Body of pancreas (tissue), 4 donors: ENCODE measurements at regions not wholly inside any gene's neighbourhood (a gene's known extent, or its start where the extent isn't known, plus 50 kb on each side); places are given as distances from the start of the nearest gene placed in this dataset.

Experiments
- ATAC-seq: fragments of 150-250 bp; one replicate; pipeline ENCODE4 v1.9.1; 2016
- DNase-seq, 4 donors: peaks; one replicate each; pipeline ENCODE4 v3.0.0-alpha.2; 2019
- H3K27ac ChIP-seq, 4 donors: fragments of 200-600 bp; sonication (generic); 1 replicate in 3 of 4; 2 replicates in 1 of 4; pipeline versions ENCODE4 v1.5.1 to v1.6.1; 2016 to 2019; ENCODE audit warnings: mild to moderate bottlenecking in 1 of 4, mixed read lengths in 1 of 4, moderate library complexity in 1 of 4
- H3K27me3 ChIP-seq, 2 donors: fragments of 200-600 bp; sonication (generic); one replicate each; pipeline ENCODE4 v1.6.0; 2016; ENCODE audit warnings: mild to moderate bottlenecking in 1 of 2
- H3K36me3 ChIP-seq, 2 donors: fragments of 200-600 bp; sonication (generic); replicated peaks in 1 of 2; 2 replicates each; pipeline ENCODE4 v1.5.1; 2016; ENCODE audit warnings: low read depth in 2 of 2; ENCODE audit not compliant: insufficient read depth in 1 of 2
- H3K4me1 ChIP-seq: fragments of 200-600 bp; sonication (generic); one replicate; pipeline ENCODE4 v1.6.0; 2016
- H3K4me3 ChIP-seq, 2 donors: fragments of 200-600 bp; sonication (generic); 1 replicate in 1 of 2; 2 replicates in 1 of 2; pipeline ENCODE4 v1.5.1; 2016 to 2019
- H3K9me3 ChIP-seq, 3 donors: fragments of 200-600 bp; sonication (generic); 1 replicate in 2 of 3; 2 replicates in 1 of 3; pipeline ENCODE4 v1.5.1; 2016
- POLR2A ChIP-seq, 3 donors: fragments of 450-650 bp; IDR thresholded peaks; one replicate each; pipeline ENCODE4 v1.6.1; 2016; ENCODE audit warnings: antibody characterized with exemption in 3 of 3, mild to moderate bottlenecking in 2 of 3
- WGBS, 2 donors: methylation state at CpG; one replicate each; pipeline ENCODE4 v1.1.5; 2017; 5-methylcytosine and 5-hydroxymethylcytosine counted together
- intact Hi-C: fragments of 100-400 bp; cut with DNase I; formaldehyde crosslinking; loops from one replicate; pipeline ENCODE4 v1.15.1; 2023
- TF ChIP-seq, protein P1 (sequence below), 7 experiments: fragments of 450-650 bp in 4 of 7; fragments of 200-600 bp in 3 of 7; sonication (generic) in 3 of 7; IDR thresholded peaks; one replicate each; pipeline ENCODE4 v1.5.1; 2016 to 2019; ENCODE audit warnings: antibody characterized with exemption in 7 of 7

DNA sequence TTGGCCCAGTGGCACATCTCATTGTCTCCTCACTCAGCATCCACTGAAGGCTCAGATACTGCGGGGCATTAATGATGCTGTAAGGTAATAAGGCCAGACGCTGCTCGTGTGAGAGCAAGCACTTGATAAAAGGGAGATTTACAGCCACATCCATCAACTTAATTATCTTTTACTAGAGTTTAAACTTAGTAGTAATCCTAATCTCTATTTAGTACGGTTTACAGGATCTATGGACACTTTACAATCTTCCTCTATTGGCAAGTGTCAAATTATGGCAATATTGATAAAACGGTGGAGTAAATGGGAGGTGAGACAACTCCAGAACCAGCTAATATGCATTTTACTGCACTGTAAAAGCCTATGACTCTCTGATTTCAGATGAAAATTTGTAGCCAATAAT lies 192.7 kb upstream of the GPR12 start:
- no peak for TF ChIP-seq POLR2A (IDR thresholded peaks at IDR 0.05)
- TF ChIP-seq, protein P1, sequence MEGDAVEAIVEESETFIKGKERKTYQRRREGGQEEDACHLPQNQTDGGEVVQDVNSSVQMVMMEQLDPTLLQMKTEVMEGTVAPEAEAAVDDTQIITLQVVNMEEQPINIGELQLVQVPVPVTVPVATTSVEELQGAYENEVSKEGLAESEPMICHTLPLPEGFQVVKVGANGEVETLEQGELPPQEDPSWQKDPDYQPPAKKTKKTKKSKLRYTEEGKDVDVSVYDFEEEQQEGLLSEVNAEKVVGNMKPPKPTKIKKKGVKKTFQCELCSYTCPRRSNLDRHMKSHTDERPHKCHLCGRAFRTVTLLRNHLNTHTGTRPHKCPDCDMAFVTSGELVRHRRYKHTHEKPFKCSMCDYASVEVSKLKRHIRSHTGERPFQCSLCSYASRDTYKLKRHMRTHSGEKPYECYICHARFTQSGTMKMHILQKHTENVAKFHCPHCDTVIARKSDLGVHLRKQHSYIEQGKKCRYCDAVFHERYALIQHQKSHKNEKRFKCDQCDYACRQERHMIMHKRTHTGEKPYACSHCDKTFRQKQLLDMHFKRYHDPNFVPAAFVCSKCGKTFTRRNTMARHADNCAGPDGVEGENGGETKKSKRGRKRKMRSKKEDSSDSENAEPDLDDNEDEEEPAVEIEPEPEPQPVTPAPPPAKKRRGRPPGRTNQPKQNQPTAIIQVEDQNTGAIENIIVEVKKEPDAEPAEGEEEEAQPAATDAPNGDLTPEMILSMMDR (IDR thresholded peaks at IDR 0.05), result no peak
- Histone ChIP-seq H3K4me3 (no peak overlapping the region), H3K9me3 (no peaks in the 10 kb centered on the region), H3K36me3 (no peaks in the 10 kb centered on the region), H3K27ac (no peak overlapping the region), H3K27me3 (no peaks in the 10 kb centered on the region), H3K4me1 (peaks cover 63% of the 10 kb centered on the region)
- no peak for DNase-seq
- no peak for ATAC-seq
- intact Hi-C loops, result no loop called here
- WGBS, 2 donors, result 64 to 66% methylated on average over 5 of the region's 5 CpGs

DNA sequence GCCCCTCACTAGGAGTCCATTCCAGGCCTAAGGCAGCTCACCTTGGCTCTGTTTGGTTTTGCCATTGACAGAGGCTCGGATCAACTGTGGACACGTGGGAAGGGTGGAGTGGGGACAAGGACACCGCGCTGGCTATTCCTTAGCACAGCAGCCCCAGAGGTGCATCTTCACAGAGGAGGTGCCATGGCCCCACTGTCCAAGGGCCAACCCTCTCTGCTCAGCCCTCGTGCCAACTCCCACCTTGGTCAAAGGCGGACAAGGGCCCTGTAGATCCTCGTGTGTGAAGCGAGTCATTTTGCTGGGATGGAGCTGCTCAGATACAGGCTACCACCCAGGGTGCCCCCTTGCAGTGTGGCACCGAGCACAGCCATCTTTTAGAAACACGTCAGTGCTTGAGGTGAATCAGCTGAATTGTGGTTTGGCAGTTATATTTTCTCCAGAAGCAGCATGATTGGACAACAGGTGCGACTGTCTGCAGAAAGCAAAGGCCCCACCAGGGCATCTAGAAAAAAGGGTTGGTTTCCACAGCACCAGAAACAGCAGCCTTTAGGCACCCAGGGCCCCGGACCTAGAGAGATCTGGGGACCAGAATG lies 192.1 kb upstream of the GPR12 start:
- ATAC-seq (no peak), DNase-seq (no peak)
- H3K36me3 ChIP-seq, result no peaks in the 10 kb centered on the region
- intact Hi-C loops, result no loop called here
- peak overlapping the region; percentile 91 to 95 (median 94) for H3K27ac ChIP-seq
- H3K4me3 ChIP-seq, result no peak overlapping the region
- WGBS, 2 donors, result 91 to 95% methylated on average over 10 to 12 of the region's 12 CpGs
- no peak for TF ChIP-seq POLR2A (IDR thresholded peaks at IDR 0.05)
- TF ChIP-seq, protein P1 (IDR thresholded peaks at IDR 0.05), result no peak
- H3K9me3 ChIP-seq, result no peaks in the 10 kb centered on the region
- no peaks in the 10 kb centered on the region for H3K27me3 ChIP-seq
- peaks cover 63% of the 10 kb centered on the region for H3K4me1 ChIP-seq

DNA sequence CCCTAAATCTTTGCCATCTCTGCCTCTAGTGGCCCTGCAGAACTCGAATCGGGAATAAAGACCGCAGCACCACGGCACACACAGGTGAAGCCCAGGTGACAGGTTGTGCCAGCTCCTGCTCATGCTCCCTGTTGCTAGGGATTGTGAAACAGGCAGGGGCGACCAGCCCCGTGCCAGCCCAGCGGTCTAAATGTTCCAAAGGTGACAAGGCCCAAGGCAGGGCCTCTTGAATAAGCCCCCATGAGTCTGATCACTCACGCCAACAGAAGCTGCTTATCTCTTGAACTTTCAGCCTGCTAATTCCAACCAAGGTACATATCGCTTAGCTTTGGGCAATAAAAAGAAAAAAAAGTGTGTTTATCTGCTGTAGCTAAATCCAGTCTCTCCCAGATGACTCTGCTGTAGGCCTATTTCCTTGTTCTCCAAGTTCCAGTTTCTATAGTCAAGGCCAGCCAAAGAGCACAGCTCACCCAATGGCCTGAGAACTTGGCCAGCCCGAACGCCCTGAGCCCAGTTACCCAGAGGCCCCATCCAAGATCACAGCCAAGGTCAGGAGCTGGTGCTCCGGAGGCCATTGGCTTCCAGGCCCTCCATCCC lies 191.1 kb upstream of the GPR12 start:
- WGBS, 2 donors, result 3 to 14% methylated on average over 12 of the region's 12 CpGs
- intact Hi-C loops, result no loop called here
- Histone ChIP-seq H3K27ac (peak overlapping the region; percentile 91 to 95 (median 94)), H3K4me1 (peaks cover 55% of the 10 kb centered on the region), H3K27me3 (no peaks in the 10 kb centered on the region), H3K9me3 (no peaks in the 10 kb centered on the region), H3K36me3 (no peaks in the 10 kb centered on the region), H3K4me3 (no peak overlapping the region)
- peak; percentile 85 to 93 (median 90) for DNase-seq
- peak; percentile 93 for ATAC-seq
- peak in 2 of 3 donors; percentile 32 to 33 for TF ChIP-seq POLR2A (IDR thresholded peaks at IDR 0.05)
- TF ChIP-seq, protein P1 (IDR thresholded peaks at IDR 0.05), result peak in 3 of 7 experiments; percentile 15 to 36 (median 25)

DNA sequence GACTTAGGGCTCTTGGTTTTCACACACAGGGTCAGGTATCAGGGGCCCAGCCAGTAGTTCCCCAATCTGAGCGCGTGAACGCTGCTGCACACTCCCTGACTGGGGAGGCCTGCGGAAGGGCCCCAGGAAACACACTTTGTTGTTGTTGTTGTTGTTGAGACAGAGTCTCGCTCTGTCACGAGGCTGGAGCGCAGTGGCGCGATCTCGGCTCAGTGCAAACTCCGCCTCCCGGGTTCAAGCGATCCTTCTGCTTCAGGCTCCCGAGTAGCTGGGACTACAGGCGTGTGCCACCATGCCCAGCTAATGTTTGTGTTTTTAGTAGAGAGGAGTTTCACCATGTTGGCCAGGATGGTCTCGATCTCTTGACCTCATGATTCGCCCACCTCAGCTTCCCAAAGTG lies 190.4 kb upstream of the GPR12 start:
- H3K27me3 ChIP-seq, result no peaks in the 10 kb centered on the region
- no peaks in the 10 kb centered on the region for H3K36me3 ChIP-seq
- no peak for ATAC-seq
- intact Hi-C loops, result no loop called here
- no peak for DNase-seq
- TF ChIP-seq POLR2A (IDR thresholded peaks at IDR 0.05), result no peak
- peak overlapping the region; percentile 91 to 95 (median 94) for H3K27ac ChIP-seq
- H3K4me1 ChIP-seq, result peaks cover 49% of the 10 kb centered on the region
- no peaks in the 10 kb centered on the region for H3K9me3 ChIP-seq
- H3K4me3 ChIP-seq, result no peak overlapping the region
- WGBS, 2 donors, result 85 to 94% methylated on average over 13 to 17 of the region's 17 CpGs

DNA sequence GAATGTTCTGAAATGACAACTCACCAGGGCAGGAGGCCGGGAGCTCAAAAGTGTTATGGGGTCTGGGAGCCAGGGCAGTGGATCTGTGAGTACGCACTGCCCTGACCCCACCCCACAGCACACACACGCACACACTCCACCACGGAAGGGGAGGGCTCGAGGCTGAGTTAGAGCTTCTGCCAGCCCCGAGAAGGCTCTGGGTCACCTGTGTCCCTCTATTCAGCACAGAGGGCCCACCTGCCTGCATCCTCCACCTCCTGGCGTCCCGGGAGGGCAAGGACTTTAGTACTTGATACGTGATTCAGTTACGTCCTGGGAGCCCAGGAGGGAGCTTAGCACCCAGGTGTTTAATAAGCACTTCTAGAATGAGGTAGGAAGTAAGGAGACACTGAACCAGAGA lies 190.0 kb upstream of the GPR12 start:
- Histone ChIP-seq H3K4me3 (no peak overlapping the region), H3K9me3 (no peaks in the 10 kb centered on the region), H3K27ac (peak overlapping the region; percentile 91 to 95 (median 94)), H3K36me3 (no peaks in the 10 kb centered on the region), H3K27me3 (no peaks in the 10 kb centered on the region), H3K4me1 (peaks cover 49% of the 10 kb centered on the region)
- ATAC-seq (no peak), DNase-seq (no peak)
- WGBS, 2 donors, result 79 to 83% methylated on average over 8 to 10 of the region's 10 CpGs
- TF ChIP-seq, protein P1 (IDR thresholded peaks at IDR 0.05), result no peak
- no peak for TF ChIP-seq POLR2A (IDR thresholded peaks at IDR 0.05)
- intact Hi-C loops, result no loop called here
